A673 (cell line): ENCODE measurements at regions not wholly inside any gene's neighbourhood (a gene's known extent, or its start where the extent isn't known, plus 50 kb on each side); places are given as distances from the start of the nearest gene placed in this dataset.

Experiments used
- EZH2 ChIP-seq: fragments of 200-600 bp; sonication (generic); IDR thresholded peaks from 2 replicates; pipeline ENCODE4 v1.6.1; 2017; ENCODE audit warnings: borderline replicate concordance, low read depth, mild to moderate bottlenecking, mixed read lengths, antibody characterized with exemption, low read length; ENCODE audit not compliant: poor library complexity, severe bottlenecking
- TF ChIP-seq, protein P1 (sequence below): fragments of 300-800, 200-600 bp; sonication (generic); conservative IDR thresholded peaks from 2 replicates; pipeline ENCODE4 v1.5.1; 2017; ENCODE audit warnings: low read depth, mild to moderate bottlenecking, antibody characterized with exemption, low read length, moderate library complexity, mixed read lengths

DNA sequence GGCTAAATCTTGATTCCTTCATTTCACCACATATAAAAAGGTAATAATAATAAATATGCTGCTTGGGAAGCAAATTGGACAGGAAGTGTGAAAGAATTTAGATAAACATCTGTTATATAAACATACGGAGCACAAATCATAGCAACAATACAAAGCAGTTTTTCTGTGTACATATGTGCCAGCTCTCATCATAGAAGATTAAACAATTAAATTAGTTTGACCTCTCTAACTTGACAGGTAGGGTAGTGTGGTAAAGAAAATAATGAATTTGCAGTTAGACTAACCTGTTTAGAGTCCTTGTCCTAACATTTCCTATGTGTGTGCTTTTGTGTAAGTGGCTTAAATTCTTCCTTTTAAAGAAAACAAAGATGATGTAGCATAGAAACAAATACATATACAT, 995.7 kb upstream of the TENM4 start:
- TF ChIP-seq, protein P1, sequence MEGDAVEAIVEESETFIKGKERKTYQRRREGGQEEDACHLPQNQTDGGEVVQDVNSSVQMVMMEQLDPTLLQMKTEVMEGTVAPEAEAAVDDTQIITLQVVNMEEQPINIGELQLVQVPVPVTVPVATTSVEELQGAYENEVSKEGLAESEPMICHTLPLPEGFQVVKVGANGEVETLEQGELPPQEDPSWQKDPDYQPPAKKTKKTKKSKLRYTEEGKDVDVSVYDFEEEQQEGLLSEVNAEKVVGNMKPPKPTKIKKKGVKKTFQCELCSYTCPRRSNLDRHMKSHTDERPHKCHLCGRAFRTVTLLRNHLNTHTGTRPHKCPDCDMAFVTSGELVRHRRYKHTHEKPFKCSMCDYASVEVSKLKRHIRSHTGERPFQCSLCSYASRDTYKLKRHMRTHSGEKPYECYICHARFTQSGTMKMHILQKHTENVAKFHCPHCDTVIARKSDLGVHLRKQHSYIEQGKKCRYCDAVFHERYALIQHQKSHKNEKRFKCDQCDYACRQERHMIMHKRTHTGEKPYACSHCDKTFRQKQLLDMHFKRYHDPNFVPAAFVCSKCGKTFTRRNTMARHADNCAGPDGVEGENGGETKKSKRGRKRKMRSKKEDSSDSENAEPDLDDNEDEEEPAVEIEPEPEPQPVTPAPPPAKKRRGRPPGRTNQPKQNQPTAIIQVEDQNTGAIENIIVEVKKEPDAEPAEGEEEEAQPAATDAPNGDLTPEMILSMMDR = no peak
- TF ChIP-seq EZH2 = no peak
